ENCODE measurements at regions not wholly inside any gene's neighbourhood (a gene's known extent, or its start where the extent isn't known, plus 50 kb on each side); places are given as distances from the start of the nearest gene placed in this dataset.

DNA sequence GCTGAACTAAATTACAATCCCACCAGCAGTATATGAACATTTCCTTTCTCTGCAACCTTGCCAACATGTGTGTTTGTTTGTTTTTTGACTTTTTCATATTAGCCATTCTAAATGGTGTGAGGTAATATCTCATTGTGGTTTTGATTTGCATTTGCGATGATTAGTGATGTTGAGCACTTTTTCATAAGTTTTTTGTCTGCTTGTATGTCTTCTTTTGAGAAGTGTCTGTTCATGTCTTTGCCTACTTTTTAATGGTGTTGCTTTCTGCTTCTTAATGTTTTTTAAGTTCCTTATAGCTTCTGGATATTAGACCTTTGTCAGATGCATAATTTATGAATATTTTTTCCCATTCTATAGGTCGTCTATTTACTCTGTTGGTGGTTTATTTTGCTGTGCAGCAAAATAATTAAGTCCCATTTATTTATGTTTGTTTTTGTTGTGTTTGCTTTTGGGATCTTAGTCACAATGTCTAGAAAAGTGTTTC, 1262.9 kb downstream of the FSCB start:
- TF ChIP-seq, protein P1, sequence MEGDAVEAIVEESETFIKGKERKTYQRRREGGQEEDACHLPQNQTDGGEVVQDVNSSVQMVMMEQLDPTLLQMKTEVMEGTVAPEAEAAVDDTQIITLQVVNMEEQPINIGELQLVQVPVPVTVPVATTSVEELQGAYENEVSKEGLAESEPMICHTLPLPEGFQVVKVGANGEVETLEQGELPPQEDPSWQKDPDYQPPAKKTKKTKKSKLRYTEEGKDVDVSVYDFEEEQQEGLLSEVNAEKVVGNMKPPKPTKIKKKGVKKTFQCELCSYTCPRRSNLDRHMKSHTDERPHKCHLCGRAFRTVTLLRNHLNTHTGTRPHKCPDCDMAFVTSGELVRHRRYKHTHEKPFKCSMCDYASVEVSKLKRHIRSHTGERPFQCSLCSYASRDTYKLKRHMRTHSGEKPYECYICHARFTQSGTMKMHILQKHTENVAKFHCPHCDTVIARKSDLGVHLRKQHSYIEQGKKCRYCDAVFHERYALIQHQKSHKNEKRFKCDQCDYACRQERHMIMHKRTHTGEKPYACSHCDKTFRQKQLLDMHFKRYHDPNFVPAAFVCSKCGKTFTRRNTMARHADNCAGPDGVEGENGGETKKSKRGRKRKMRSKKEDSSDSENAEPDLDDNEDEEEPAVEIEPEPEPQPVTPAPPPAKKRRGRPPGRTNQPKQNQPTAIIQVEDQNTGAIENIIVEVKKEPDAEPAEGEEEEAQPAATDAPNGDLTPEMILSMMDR (IDR thresholded peaks at IDR 0.05 in 8 of 11, conservative IDR thresholded peaks at IDR 0.05 in 3 of 11) = no peak
- TF ChIP-seq POLR2AphosphoS5 (IDR thresholded peaks at IDR 0.05) = no peak

Data from spleen (tissue), 7 donors.